ENCODE measurements at regions not wholly inside any gene's neighbourhood (a gene's known extent, or its start where the extent isn't known, plus 50 kb on each side); places are given as distances from the start of the nearest gene placed in this dataset.

DNA sequence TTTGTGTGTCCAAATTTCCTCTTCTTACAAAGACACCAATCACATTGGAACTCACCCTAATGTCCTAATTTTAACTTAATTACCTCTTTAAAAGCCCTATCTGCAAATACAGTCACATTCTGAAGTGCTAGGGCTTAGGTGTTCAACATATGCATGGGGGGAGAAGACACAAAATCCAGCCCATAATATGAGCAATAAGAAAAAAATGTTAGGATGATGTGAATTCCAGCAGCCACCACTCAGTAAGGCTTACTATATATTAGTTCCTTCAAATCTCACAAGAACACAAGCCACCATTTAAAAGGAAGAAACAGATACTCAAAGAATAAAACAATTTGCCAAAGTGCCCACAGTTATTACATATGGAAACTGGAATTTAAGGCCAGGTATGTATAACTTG is 285.7 kb downstream of the EPHA4 start:
- Histone ChIP-seq H3K4me3 (ENCODE audit: low read length in 3 of 3) (no peak overlapping the region), H3K9ac (ENCODE audit: low read length in 3 of 3) (no peak overlapping the region), H3K9me3 (ENCODE audit: control insufficient read depth in 2 of 3, insufficient read depth in 1 of 3, low read length in 3 of 3) (no peaks in the 10 kb centered on the region), H3K27ac (ENCODE audit: low read depth in 2 of 2, low read length in 2 of 2) (no peak overlapping the region), H3K27me3 (ENCODE audit: control insufficient read depth, insufficient read depth, low read length) (no peaks in the 10 kb centered on the region), H3K36me3 (ENCODE audit: control insufficient read depth in 2 of 3, insufficient read depth in 3 of 3, low read length in 3 of 3) (no peaks in the 10 kb centered on the region), H3K4me1 (ENCODE audit: control insufficient read depth in 2 of 3, insufficient read depth in 2 of 3, low read depth in 1 of 3, low read length in 3 of 3) (no peaks in the 10 kb centered on the region)
- TF ChIP-seq, protein P1, sequence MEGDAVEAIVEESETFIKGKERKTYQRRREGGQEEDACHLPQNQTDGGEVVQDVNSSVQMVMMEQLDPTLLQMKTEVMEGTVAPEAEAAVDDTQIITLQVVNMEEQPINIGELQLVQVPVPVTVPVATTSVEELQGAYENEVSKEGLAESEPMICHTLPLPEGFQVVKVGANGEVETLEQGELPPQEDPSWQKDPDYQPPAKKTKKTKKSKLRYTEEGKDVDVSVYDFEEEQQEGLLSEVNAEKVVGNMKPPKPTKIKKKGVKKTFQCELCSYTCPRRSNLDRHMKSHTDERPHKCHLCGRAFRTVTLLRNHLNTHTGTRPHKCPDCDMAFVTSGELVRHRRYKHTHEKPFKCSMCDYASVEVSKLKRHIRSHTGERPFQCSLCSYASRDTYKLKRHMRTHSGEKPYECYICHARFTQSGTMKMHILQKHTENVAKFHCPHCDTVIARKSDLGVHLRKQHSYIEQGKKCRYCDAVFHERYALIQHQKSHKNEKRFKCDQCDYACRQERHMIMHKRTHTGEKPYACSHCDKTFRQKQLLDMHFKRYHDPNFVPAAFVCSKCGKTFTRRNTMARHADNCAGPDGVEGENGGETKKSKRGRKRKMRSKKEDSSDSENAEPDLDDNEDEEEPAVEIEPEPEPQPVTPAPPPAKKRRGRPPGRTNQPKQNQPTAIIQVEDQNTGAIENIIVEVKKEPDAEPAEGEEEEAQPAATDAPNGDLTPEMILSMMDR (IDR thresholded peaks at IDR 0.05; ENCODE audit: borderline replicate concordance, extremely low read depth, insufficient read depth), result no peak
- intact Hi-C loops (cut with DNase I), result no loop called here
- FAIRE-seq, result no peak
- no peak for DNase-seq

DNA sequence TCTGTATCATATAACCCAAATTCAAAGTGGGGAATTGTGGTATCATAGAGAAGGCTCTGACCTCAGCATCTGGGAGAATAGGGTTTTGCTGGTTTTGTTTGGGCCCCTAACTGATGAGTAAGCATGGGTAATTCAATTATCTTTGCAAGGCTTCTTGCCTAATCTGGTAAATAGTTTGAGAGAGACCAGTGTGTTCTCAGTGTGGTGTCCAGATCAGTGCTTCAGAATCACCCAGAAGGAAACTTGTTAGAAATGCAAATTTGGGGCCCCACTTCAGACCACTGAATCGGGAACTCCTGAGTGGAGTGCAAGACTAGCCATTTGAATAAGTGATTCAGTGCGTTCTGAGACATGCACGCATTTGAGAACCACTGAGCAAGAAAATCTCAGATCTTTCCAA is 282.7 kb downstream of the EPHA4 start:
- Histone ChIP-seq H3K27me3 (ENCODE audit: control insufficient read depth, insufficient read depth, low read length) (no peaks in the 10 kb centered on the region), H3K9ac (ENCODE audit: low read length in 3 of 3) (no peak overlapping the region), H3K27ac (ENCODE audit: low read depth in 2 of 2, low read length in 2 of 2) (no peak overlapping the region), H3K4me3 (ENCODE audit: low read length in 3 of 3) (no peak overlapping the region), H3K36me3 (ENCODE audit: control insufficient read depth in 2 of 3, insufficient read depth in 3 of 3, low read length in 3 of 3) (no peaks in the 10 kb centered on the region), H3K4me1 (ENCODE audit: control insufficient read depth in 2 of 3, insufficient read depth in 2 of 3, low read depth in 1 of 3, low read length in 3 of 3) (no peaks in the 10 kb centered on the region), H3K9me3 (ENCODE audit: control insufficient read depth in 2 of 3, insufficient read depth in 1 of 3, low read length in 3 of 3) (no peaks in the 10 kb centered on the region)
- FAIRE-seq, result no peak
- intact Hi-C loops (cut with DNase I), result no loop called here
- TF ChIP-seq, protein P1 (IDR thresholded peaks at IDR 0.05; ENCODE audit: borderline replicate concordance, extremely low read depth, insufficient read depth), result no peak
- no peak for DNase-seq

DNA sequence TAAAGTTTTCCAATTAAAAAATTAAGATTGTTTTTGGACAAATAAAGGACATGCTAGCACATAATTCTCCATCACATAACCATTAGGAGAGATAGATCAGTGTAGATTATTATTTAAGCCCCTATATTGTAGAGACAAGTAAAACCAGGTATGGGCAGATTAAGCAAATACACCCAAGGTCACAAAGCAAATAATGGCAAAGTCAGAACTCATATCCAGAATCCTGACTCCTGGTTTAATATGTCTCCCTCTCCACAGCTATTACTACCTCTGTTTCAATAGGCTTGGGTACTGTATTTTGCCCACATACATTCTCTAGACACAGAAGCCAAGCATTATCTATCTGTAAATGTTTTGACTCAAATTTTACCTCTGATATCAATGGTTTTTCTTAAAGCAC is 282.3 kb downstream of the EPHA4 start:
- no peak overlapping the region for H3K9ac ChIP-seq (ENCODE audit: low read length in 3 of 3)
- no peaks in the 10 kb centered on the region for H3K4me1 ChIP-seq (ENCODE audit: control insufficient read depth in 2 of 3, insufficient read depth in 2 of 3, low read depth in 1 of 3, low read length in 3 of 3)
- intact Hi-C loops (cut with DNase I), result no loop called here
- no peaks in the 10 kb centered on the region for H3K9me3 ChIP-seq (ENCODE audit: control insufficient read depth in 2 of 3, insufficient read depth in 1 of 3, low read length in 3 of 3)
- H3K27ac ChIP-seq (ENCODE audit: low read depth in 2 of 2, low read length in 2 of 2), result no peak overlapping the region
- no peak for FAIRE-seq
- no peak for DNase-seq
- no peaks in the 10 kb centered on the region for H3K36me3 ChIP-seq (ENCODE audit: control insufficient read depth in 2 of 3, insufficient read depth in 3 of 3, low read length in 3 of 3)
- TF ChIP-seq, protein P1 (IDR thresholded peaks at IDR 0.05; ENCODE audit: borderline replicate concordance, extremely low read depth, insufficient read depth), result no peak
- no peaks in the 10 kb centered on the region for H3K27me3 ChIP-seq (ENCODE audit: control insufficient read depth, insufficient read depth, low read length)
- no peak overlapping the region for H3K4me3 ChIP-seq (ENCODE audit: low read length in 3 of 3)

Data from kidney (tissue), 13 donors.